Right atrium auricular region (tissue), 2 donors: ENCODE measurements at regions not wholly inside any gene's neighbourhood (a gene's known extent, or its start where the extent isn't known, plus 50 kb on each side); places are given as distances from the start of the nearest gene placed in this dataset.

ENCODE experiments used
- DNase-seq: peaks from one replicate; pipeline ENCODE4 v3.0.0-alpha.2; 2019; ENCODE audit warnings: low spot score
- H3K27ac ChIP-seq, 2 donors: fragments of 200-600 bp; sonication (generic); 1 replicate in 1 of 2; 2 replicates in 1 of 2; pipeline ENCODE4 v1.5.1; 2016 to 2019
- H3K27me3 ChIP-seq, 2 donors: fragments of 200-600 bp; sonication (generic); one replicate each; pipeline versions ENCODE4 v1.5.1 to v1.6.0; 2017 to 2019
- H3K36me3 ChIP-seq: fragments of 200-600 bp; sonication (generic); one replicate; pipeline ENCODE4 v1.5.1; 2016
- H3K4me1 ChIP-seq, 2 donors: fragments of 200-600 bp; sonication (generic); one replicate each; pipeline versions ENCODE4 v1.5.1 to v1.6.0; 2017 to 2019
- H3K4me3 ChIP-seq, 2 donors: fragments of 200-600 bp; sonication (generic); 1 replicate in 1 of 2; 2 replicates in 1 of 2; pipeline ENCODE4 v1.5.1; 2017 to 2019; ENCODE audit warnings: mild to moderate bottlenecking in 1 of 2, moderate library complexity in 1 of 2
- H3K9me3 ChIP-seq, 2 donors: fragments of 200-600 bp; sonication (generic); one replicate each; pipeline ENCODE4 v1.5.1; 2019
- TF ChIP-seq, protein P1 (sequence below), 2 donors: fragments of 200-600 bp; sonication (generic); IDR thresholded peaks; one replicate each; pipeline ENCODE4 v1.5.1; 2019; ENCODE audit warnings: antibody characterized with exemption in 2 of 2

DNA sequence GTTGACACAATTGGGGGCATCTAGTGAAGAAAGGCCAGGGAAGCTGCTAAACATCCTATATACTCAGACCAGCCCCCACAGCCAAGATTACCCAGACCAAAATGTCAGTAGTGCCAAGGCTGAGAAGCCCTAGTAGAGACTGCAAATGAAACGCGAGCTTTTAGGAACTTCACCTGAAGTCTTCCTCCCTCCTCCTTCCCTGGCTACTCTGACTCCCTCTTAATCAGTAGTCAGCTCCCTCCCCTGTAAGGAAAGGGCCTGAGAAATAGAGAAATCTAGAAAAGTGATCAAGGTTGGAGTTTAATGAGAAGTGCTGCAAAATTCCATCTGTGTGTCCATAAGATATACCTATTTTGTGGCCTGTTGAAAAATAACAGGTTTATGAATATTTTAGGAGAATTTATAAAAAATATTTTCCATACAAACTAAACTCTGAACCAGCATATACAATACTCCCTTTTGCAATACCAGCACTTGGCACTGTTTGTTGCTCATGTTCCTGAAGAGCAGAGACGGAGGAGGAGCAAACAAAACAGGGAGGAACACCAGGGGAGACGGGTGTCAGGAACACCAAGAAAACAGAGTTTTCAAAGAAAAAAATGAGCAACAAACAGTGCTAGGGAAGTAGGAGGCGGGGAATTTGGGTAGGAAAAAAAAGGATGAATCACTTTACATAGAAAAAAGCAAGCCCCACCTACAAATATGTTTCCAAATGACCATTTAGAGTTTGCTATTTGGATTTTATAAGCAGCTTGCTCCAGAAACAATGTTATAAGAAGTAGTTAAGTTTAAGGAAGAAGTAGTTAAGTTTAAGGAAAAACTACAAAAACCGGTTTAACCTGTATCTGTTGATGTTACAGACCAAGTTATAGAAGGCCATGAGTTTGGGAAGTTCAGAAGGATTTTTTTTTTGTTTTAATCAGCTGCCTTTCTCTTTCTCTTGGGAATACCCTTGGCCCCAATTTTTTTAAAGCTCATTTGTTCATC is 282.1 kb upstream of the GRIP1 start:
- Histone ChIP-seq H3K9me3 (no peaks in the 10 kb centered on the region), H3K36me3 (no peaks in the 10 kb centered on the region)

DNA sequence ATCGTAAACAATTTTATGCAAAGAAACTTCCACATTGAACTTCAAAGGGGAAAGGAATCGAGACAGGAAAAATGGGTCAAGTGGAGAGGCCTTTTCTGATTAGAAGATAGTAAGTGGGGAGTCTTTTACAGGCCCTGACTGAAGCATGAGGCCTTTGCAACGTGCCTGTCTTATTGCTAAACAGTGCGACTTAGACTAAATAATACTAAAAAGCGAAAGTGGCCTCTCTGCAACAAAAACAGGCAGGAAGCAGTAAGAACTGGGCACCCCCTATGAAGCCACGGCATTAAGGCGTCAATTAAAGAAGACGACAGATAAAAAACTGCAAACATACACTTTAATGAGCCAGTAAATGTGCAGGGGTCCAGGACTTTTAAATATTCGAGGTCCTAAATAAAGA is 283.4 kb upstream of the GRIP1 start:
- DNase-seq = no peak
- Histone ChIP-seq H3K9me3 (no peaks in the 10 kb centered on the region), H3K4me3 (no peak overlapping the region), H3K27me3 (no peaks in the 10 kb centered on the region), H3K36me3 (no peaks in the 10 kb centered on the region), H3K27ac (no peak overlapping the region), H3K4me1 (no peaks in the 10 kb centered on the region)
- TF ChIP-seq, protein P1, sequence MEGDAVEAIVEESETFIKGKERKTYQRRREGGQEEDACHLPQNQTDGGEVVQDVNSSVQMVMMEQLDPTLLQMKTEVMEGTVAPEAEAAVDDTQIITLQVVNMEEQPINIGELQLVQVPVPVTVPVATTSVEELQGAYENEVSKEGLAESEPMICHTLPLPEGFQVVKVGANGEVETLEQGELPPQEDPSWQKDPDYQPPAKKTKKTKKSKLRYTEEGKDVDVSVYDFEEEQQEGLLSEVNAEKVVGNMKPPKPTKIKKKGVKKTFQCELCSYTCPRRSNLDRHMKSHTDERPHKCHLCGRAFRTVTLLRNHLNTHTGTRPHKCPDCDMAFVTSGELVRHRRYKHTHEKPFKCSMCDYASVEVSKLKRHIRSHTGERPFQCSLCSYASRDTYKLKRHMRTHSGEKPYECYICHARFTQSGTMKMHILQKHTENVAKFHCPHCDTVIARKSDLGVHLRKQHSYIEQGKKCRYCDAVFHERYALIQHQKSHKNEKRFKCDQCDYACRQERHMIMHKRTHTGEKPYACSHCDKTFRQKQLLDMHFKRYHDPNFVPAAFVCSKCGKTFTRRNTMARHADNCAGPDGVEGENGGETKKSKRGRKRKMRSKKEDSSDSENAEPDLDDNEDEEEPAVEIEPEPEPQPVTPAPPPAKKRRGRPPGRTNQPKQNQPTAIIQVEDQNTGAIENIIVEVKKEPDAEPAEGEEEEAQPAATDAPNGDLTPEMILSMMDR (IDR thresholded peaks at IDR 0.05) = no peak

More for the DNA sequence above, 282.1 kb upstream of the GRIP1 start:
- no peaks in the 10 kb centered on the region for H3K4me1 ChIP-seq
- no peak overlapping the region for H3K4me3 ChIP-seq
- no peaks in the 10 kb centered on the region for H3K27me3 ChIP-seq
- DNase-seq = no peak
- TF ChIP-seq, protein P1 (IDR thresholded peaks at IDR 0.05) = no peak
- no peak overlapping the region for H3K27ac ChIP-seq

DNA sequence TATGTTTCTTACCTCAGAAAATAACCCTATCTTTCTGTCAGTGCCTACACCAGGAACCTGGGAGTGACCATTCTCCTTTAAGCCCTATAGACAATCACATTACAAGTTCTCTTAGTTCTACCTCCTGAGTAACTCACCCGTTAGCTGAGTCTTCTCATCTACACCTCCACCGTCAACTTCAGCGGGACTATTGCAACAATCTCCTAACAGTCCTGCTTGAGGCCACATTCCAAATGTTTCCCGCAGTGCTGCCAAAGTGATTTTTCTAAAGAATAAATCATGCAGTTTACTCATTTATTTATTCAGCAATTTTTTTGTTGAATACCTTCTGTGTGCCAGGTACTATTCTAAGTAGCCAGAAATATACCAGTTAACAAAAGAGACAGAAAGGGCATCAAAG is 285.0 kb upstream of the GRIP1 start:
- Histone ChIP-seq H3K27me3 (no peaks in the 10 kb centered on the region), H3K4me3 (no peak overlapping the region), H3K36me3 (no peaks in the 10 kb centered on the region), H3K4me1 (no peaks in the 10 kb centered on the region), H3K27ac (no peak overlapping the region), H3K9me3 (no peaks in the 10 kb centered on the region)
- DNase-seq = no peak
- TF ChIP-seq, protein P1 (IDR thresholded peaks at IDR 0.05) = no peak

DNA sequence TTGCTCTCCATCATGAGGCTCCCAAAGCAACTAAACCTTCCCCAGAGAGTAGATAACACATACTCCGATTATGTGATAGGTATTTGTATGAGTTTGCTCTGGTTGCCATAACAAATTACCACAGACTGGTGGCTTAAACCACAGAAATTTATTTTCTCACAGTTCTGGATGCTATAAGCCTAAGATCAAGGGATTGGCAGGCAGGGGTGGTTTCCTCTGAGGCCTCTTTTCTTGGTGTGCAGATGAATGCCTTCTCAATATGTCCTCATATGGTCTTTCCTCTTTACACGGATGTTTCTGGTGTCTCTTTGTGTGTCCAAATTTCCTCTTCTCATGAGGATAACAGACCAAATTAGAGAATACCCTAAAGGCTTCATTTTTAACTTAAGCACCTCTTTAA is 285.8 kb upstream of the GRIP1 start:
- Histone ChIP-seq H3K36me3 (no peaks in the 10 kb centered on the region), H3K4me3 (no peak overlapping the region), H3K4me1 (no peaks in the 10 kb centered on the region), H3K27ac (no peak overlapping the region), H3K27me3 (no peaks in the 10 kb centered on the region), H3K9me3 (no peaks in the 10 kb centered on the region)
- no peak for DNase-seq
- TF ChIP-seq, protein P1 (IDR thresholded peaks at IDR 0.05) = no peak

DNA sequence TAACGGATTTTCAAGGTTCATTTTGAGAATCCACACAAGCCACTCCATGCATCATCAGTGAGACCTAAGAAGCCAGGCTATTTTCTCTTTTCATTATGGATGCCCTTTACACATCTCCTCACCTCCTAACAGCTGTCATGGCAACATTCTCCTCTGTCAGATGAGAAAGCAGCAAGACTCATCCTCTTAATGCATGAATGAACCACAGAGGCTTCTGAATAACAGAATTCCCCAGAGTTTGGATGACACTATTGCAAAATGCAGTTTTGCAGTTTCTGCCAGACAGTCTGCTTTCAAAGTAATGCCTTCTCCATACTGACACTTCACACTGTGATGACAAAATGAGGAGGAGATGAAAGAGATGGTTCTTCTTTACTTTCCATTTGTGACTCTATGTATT is 286.7 kb upstream of the GRIP1 start:
- H3K4me1 ChIP-seq = no peaks in the 10 kb centered on the region
- no peaks in the 10 kb centered on the region for H3K27me3 ChIP-seq
- DNase-seq = no peak
- TF ChIP-seq, protein P1 (IDR thresholded peaks at IDR 0.05) = no peak
- no peak overlapping the region for H3K4me3 ChIP-seq
- H3K27ac ChIP-seq = no peak overlapping the region
- H3K36me3 ChIP-seq = no peaks in the 10 kb centered on the region
- no peaks in the 10 kb centered on the region for H3K9me3 ChIP-seq
